A549 (cell line): ENCODE measurements at regions not wholly inside any gene's neighbourhood (a gene's known extent, or its start where the extent isn't known, plus 50 kb on each side); places are given as distances from the start of the nearest gene placed in this dataset.
A peak's percentile ranks its signal among the peaks of the same experiment; 100 is the strongest.

Experiments
- ATAC-seq, 2 experiments: fragments of 200-7000 bp in 1 of 2; fragments of >200 bp in 1 of 2; cut with Nextera tagmentation in 1 of 2; cut with Tn5 transposase in 1 of 2; 3 replicates each; pipeline versions ENCODE4 v1.8.0 to v1.9.1; 2018 to 2020; ENCODE audit warnings: mild to moderate bottlenecking in 1 of 2, moderate library complexity in 1 of 2
- CTCF ChIA-PET: fragments of 300-600 bp; sonication (Branson Sonifier 250); formaldehyde crosslinking; extraction: SDS; loops from one replicate; lab custom pipeline; 2021; ENCODE audit warnings: antibody characterized with exemption, inconsistent platforms; lab: Yijun Ruan, JAX
- POLR2A ChIA-PET: fragments of 350-600 bp; formaldehyde crosslinking; extraction: SDS; loops from one replicate; lab custom pipeline; 2021; ENCODE audit warnings: antibody characterized with exemption, inconsistent platforms; lab: Yijun Ruan, JAX
- DNase-seq, 2 experiments: peaks; one replicate each; pipeline versions ENCODE4 v3.0.0 to v3.0.0-alpha.2; 2011 to 2016; ENCODE audit warnings: low read depth in 1 of 2, low spot score in 1 of 2
- FAIRE-seq: peaks from 2 replicates; lab custom pipeline; 2011; peaks lifted over from hg19 to GRCh38; lab: Jason Lieb, UNC
- H3K27ac ChIP-seq, 2 experiments: fragments of >200 bp; sonication (Bioruptor Twin); formaldehyde crosslinking; 3 replicates each; pipeline ENCODE4 v1.5.1; 2016 to 2017
- H3K4me1 ChIP-seq: fragments of >200 bp; sonication (Bioruptor Twin); formaldehyde crosslinking; 3 replicates; pipeline ENCODE4 v1.6.1; 2016
- H3K4me2 ChIP-seq: fragments of >200 bp; sonication (Bioruptor Twin); formaldehyde crosslinking; 3 replicates; pipeline ENCODE4 v1.6.1; 2016
- H3K4me3 ChIP-seq: fragments of >200 bp; sonication (Bioruptor Twin); formaldehyde crosslinking; 3 replicates; pipeline ENCODE4 v1.5.1; 2016
- H3K9me3 ChIP-seq: fragments of >200 bp; sonication (Bioruptor Twin); formaldehyde crosslinking; 3 replicates; pipeline ENCODE4 v1.6.1; 2016
- CBX8 ChIP-seq: fragments of 200-600 bp; sonication (generic); IDR thresholded peaks from 2 replicates; pipeline ENCODE4 v1.6.1; 2016
- CEBPB ChIP-seq, 2 experiments: fragments of >200 bp in 1 of 2; sonication (Bioruptor Twin) in 1 of 2; formaldehyde crosslinking in 1 of 2; IDR thresholded peaks; 2 replicates each; pipeline ENCODE4 v1.6.1; 2012 to 2016
- CHD2 ChIP-seq: fragments of 150-350 bp; IDR thresholded peaks from 2 replicates; pipeline ENCODE4 v1.6.1; 2014; ENCODE audit warnings: low read length; ENCODE audit not compliant: partially characterized antibody
- CHD4 ChIP-seq: fragments of 200-600 bp; sonication (generic); IDR thresholded peaks from 2 replicates; pipeline ENCODE4 v1.6.1; 2016; ENCODE audit warnings: antibody characterized with exemption, mild to moderate bottlenecking, borderline replicate concordance
- FOSL2 ChIP-seq, 2 experiments: fragments of 450-650 bp in 1 of 2; fragments of >200 bp in 1 of 2; sonication (Bioruptor Twin) in 1 of 2; formaldehyde crosslinking; IDR thresholded peaks; 2 replicates each; pipeline versions ENCODE4 v1.5.0 to v1.6.1; 2016 to 2020; ENCODE audit warnings: mild to moderate bottlenecking in 1 of 2, moderate library complexity in 1 of 2
- FOXS1 ChIP-seq: fragments of 250-450 bp; sonication (Bioruptor Pico); IDR thresholded peaks from 2 replicates; pipeline ENCODE4 v1.5.0; 2020; ENCODE audit warnings: mild to moderate bottlenecking, moderate library complexity
- HEYL ChIP-seq: fragments of 250-450 bp; sonication (Bioruptor Pico); IDR thresholded peaks from 2 replicates; pipeline ENCODE4 v1.8.0; 2021; ENCODE audit warnings: mild to moderate bottlenecking, moderate library complexity
- HOXA7 ChIP-seq: fragments of 250-450 bp; sonication (Bioruptor Pico); IDR thresholded peaks from 2 replicates; pipeline ENCODE4 v1.5.0; 2020; ENCODE audit warnings: mild to moderate bottlenecking, moderate library complexity
- HOXB5 ChIP-seq: fragments of 250-450 bp; sonication (Bioruptor Pico); IDR thresholded peaks from 2 replicates; pipeline ENCODE4 v1.5.0; 2020; ENCODE audit warnings: mild to moderate bottlenecking, moderate library complexity
- JUNB ChIP-seq: fragments of >200 bp; sonication (Bioruptor Twin); formaldehyde crosslinking; IDR thresholded peaks from 2 replicates; pipeline ENCODE4 v1.6.1; 2016
- KDM1A ChIP-seq: fragments of 200-600 bp; sonication (generic); IDR thresholded peaks from 2 replicates; pipeline ENCODE4 v1.6.1; 2016; ENCODE audit warnings: low read depth, mild to moderate bottlenecking
- KDM5A ChIP-seq: fragments of 200-600 bp; sonication (generic); IDR thresholded peaks from 2 replicates; pipeline ENCODE4 v1.6.1; 2016; ENCODE audit warnings: antibody characterized with exemption, mild to moderate bottlenecking
- MAFK ChIP-seq: fragments of 450-650 bp; IDR thresholded peaks from 2 replicates; pipeline ENCODE4 v1.6.1; 2014; ENCODE audit not compliant: partially characterized antibody
- NFE2L2 ChIP-seq: fragments of 150-350 bp; conservative IDR thresholded peaks from 2 replicates; pipeline ENCODE4 v1.6.1; 2014; ENCODE audit warnings: low read length
- NPAS2 ChIP-seq: fragments of 250-450 bp; sonication (Bioruptor Pico); IDR thresholded peaks from 2 replicates; pipeline ENCODE4 v1.8.0; 2022; ENCODE audit warnings: mild to moderate bottlenecking, moderate library complexity, borderline replicate concordance
- RAD21 ChIP-seq, 2 experiments: fragments of >200 bp in 1 of 2; sonication (Bioruptor Twin) in 1 of 2; formaldehyde crosslinking in 1 of 2; IDR thresholded peaks in 1 of 2; conservative IDR thresholded peaks in 1 of 2; 2 replicates in 1 of 2; 3 replicates in 1 of 2; pipeline ENCODE4 v1.6.1; 2012 to 2018; ENCODE audit warnings: inconsistent platforms in 1 of 2
- RARB ChIP-seq: fragments of 250-450 bp; sonication (Bioruptor Pico); IDR thresholded peaks from 2 replicates; pipeline ENCODE4 v1.8.0; 2021; ENCODE audit warnings: mild to moderate bottlenecking, moderate library complexity
- RFX5 ChIP-seq: fragments of 450-650 bp; IDR thresholded peaks from 2 replicates; pipeline ENCODE4 v1.7.1; 2014; ENCODE audit warnings: antibody characterized with exemption, mild to moderate bottlenecking, moderate library complexity
- SMC3 ChIP-seq: fragments of >200 bp; sonication (Bioruptor Twin); formaldehyde crosslinking; IDR thresholded peaks from 3 replicates; pipeline ENCODE4 v1.6.1; 2018; ENCODE audit warnings: inconsistent platforms
- ZFP36 ChIP-seq: fragments of 450-650 bp; IDR thresholded peaks from 2 replicates; pipeline ENCODE4 v1.6.1; 2014; ENCODE audit warnings: borderline replicate concordance; ENCODE audit not compliant: partially characterized antibody
- ZSCAN20 ChIP-seq: fragments of 250-450 bp; sonication (Bioruptor Pico); IDR thresholded peaks from 2 replicates; pipeline ENCODE4 v1.8.0; 2022; ENCODE audit warnings: mild to moderate bottlenecking, moderate library complexity
- WGBS: methylation state at CpG from one replicate; pipeline ENCODE4 v1.1.6; 2017; ENCODE audit errors: missing lambda C conversion rate; 5-methylcytosine and 5-hydroxymethylcytosine counted together
- TF ChIP-seq, protein P1 (sequence below): fragments of >200 bp; sonication (Bioruptor Twin); formaldehyde crosslinking; IDR thresholded peaks from 3 replicates; pipeline ENCODE4 v1.5.1; 2016
- TF ChIP-seq, protein P2 (sequence below): IDR thresholded peaks from 2 replicates; pipeline ENCODE4 v1.6.1; 2012; ENCODE audit warnings: low read depth, borderline replicate concordance
- TF ChIP-seq, protein P3 (sequence below): fragments of 250-450 bp; sonication (Bioruptor Pico); IDR thresholded peaks from 2 replicates; pipeline ENCODE4 v1.5.0; 2021; ENCODE audit warnings: mild to moderate bottlenecking, moderate library complexity, borderline replicate concordance
- TF ChIP-seq, protein P4 (sequence below): IDR thresholded peaks from 2 replicates; pipeline ENCODE4 v1.6.1; 2012
- TF ChIP-seq, protein P5 (sequence below): fragments of 450-650 bp; IDR thresholded peaks from 2 replicates; pipeline ENCODE4 v1.6.1; 2014; ENCODE audit warnings: antibody characterized with exemption
- TF ChIP-seq, protein P6 (sequence below): fragments of 200-600 bp; sonication (generic); IDR thresholded peaks from 2 replicates; pipeline ENCODE4 v1.6.1; 2016; ENCODE audit warnings: antibody characterized with exemption, mild to moderate bottlenecking, moderate library complexity

DNA sequence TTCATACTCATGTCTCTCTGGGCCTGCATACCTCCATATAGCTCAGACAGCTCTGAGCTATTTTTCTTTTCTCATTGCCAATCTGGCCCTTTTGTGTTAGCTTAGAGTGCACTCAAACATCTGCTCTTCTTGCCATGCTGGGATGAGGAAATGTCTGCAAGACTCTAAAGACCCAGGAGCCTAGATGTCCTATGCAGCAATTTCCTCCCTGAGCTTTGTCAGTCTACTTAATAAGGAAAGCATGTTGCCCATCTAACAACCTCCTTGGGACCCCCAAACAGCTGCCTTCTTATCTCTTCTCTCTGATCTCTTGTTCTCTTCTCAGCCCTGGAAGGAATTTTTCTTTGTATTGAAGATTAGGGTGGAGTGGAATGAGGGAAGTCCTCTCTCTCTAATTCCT lies 69.2 kb downstream of the UCHL1 start:
- Histone ChIP-seq H3K4me3 (no peak overlapping the region), H3K4me1 (peaks cover 14% of the 10 kb centered on the region), H3K27ac (peak overlapping the region in 1 of 2 experiments; percentile 23; a peak in 1 of 6 replicates), H3K4me2 (no peak overlapping the region), H3K9me3 (peaks cover 11% of the 10 kb centered on the region; the same call in 1 of the 3 replicates)
- ATAC-seq (no peak), FAIRE-seq (no peak), DNase-seq (no peak)
- TF ChIP-seq HEYL (no peak), ZSCAN20 (CRISPR knock-in tag) (no peak), NPAS2 (CRISPR knock-in tag) (no peak), SMC3 (no peak), RARB (CRISPR knock-in tag) (no peak), RFX5 (no peak), FOXS1 (CRISPR knock-in tag) (no peak), KDM5A (no peak), HOXB5 (CRISPR knock-in tag) (no peak), FOSL2 (IDR thresholded peaks at IDR 0.05) (no peak), FOSL2 (CRISPR knock-in tag; IDR thresholded peaks at IDR 0.05) (no peak), HOXA7 (CRISPR knock-in tag) (no peak), CBX8 (no peak), RAD21 (conservative IDR thresholded peaks at IDR 0.05 in 1 of 2, IDR thresholded peaks at IDR 0.05 in 1 of 2) (no peak)
- TF ChIP-seq, protein P1, sequence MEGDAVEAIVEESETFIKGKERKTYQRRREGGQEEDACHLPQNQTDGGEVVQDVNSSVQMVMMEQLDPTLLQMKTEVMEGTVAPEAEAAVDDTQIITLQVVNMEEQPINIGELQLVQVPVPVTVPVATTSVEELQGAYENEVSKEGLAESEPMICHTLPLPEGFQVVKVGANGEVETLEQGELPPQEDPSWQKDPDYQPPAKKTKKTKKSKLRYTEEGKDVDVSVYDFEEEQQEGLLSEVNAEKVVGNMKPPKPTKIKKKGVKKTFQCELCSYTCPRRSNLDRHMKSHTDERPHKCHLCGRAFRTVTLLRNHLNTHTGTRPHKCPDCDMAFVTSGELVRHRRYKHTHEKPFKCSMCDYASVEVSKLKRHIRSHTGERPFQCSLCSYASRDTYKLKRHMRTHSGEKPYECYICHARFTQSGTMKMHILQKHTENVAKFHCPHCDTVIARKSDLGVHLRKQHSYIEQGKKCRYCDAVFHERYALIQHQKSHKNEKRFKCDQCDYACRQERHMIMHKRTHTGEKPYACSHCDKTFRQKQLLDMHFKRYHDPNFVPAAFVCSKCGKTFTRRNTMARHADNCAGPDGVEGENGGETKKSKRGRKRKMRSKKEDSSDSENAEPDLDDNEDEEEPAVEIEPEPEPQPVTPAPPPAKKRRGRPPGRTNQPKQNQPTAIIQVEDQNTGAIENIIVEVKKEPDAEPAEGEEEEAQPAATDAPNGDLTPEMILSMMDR, result no peak
- TF ChIP-seq, protein P2, sequence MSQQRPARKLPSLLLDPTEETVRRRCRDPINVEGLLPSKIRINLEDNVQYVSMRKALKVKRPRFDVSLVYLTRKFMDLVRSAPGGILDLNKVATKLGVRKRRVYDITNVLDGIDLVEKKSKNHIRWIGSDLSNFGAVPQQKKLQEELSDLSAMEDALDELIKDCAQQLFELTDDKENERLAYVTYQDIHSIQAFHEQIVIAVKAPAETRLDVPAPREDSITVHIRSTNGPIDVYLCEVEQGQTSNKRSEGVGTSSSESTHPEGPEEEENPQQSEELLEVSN, result no peak
- TF ChIP-seq, protein P3, sequence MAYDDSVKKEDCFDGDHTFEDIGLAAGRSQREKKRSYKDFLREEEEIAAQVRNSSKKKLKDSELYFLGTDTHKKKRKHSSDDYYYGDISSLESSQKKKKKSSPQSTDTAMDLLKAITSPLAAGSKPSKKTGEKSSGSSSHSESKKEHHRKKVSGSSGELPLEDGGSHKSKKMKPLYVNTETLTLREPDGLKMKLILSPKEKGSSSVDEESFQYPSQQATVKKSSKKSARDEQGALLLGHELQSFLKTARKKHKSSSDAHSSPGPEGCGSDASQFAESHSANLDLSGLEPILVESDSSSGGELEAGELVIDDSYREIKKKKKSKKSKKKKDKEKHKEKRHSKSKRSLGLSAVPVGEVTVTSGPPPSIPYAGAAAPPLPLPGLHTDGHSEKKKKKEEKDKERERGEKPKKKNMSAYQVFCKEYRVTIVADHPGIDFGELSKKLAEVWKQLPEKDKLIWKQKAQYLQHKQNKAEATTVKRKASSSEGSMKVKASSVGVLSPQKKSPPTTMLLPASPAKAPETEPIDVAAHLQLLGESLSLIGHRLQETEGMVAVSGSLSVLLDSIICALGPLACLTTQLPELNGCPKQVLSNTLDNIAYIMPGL, result no peak
- TF ChIP-seq, protein P4, sequence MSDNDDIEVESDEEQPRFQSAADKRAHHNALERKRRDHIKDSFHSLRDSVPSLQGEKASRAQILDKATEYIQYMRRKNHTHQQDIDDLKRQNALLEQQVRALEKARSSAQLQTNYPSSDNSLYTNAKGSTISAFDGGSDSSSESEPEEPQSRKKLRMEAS, result no peak
- TF ChIP-seq, protein P5, sequence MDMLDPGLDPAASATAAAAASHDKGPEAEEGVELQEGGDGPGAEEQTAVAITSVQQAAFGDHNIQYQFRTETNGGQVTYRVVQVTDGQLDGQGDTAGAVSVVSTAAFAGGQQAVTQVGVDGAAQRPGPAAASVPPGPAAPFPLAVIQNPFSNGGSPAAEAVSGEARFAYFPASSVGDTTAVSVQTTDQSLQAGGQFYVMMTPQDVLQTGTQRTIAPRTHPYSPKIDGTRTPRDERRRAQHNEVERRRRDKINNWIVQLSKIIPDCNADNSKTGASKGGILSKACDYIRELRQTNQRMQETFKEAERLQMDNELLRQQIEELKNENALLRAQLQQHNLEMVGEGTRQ, result no peak
- CTCF ChIA-PET, result interaction anchor here (0.6 kb wide), 1 partner anchor 74 kb away, joined by 4 read pairs; no protein-coding TSS in a partner anchor
- POLR2A ChIA-PET, result no interaction called here

DNA sequence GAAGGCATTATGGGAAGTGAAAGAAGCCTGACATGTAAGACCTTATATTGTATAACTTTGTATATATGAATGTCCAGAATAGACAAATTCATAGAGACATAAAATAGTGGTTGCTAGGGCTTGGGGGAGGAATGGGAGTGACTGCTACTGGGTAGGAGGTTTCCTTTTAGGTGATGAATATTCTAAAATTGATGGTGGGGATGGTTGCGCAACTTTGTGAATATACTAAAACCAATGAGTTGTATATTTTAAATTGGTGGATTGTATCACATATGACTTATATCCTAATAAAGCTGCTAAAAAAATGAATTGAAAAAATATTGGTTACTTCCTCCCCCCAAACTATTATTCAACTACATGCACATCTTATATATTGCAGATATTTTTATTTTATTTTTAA lies 70.0 kb downstream of the UCHL1 start:
- FAIRE-seq (no peak), DNase-seq (no peak), ATAC-seq (no peak)
- H3K27ac ChIP-seq, result no peak overlapping the region
- no peak overlapping the region for H3K4me3 ChIP-seq
- CTCF ChIA-PET, result no interaction called here
- 93% methylated on average over 1 of the region's 1 CpG for WGBS
- peaks cover 5% of the 10 kb centered on the region; the same call in 1 of the 3 replicates for H3K9me3 ChIP-seq
- POLR2A ChIA-PET, result no interaction called here
- no peak for TF ChIP-seq JUNB
- peak; percentile 82 to 85; a peak in 3 of 4 replicates for TF ChIP-seq CEBPB (IDR thresholded peaks at IDR 0.05)
- H3K4me1 ChIP-seq, result peaks cover 21% of the 10 kb centered on the region
- H3K4me2 ChIP-seq, result no peak overlapping the region

DNA sequence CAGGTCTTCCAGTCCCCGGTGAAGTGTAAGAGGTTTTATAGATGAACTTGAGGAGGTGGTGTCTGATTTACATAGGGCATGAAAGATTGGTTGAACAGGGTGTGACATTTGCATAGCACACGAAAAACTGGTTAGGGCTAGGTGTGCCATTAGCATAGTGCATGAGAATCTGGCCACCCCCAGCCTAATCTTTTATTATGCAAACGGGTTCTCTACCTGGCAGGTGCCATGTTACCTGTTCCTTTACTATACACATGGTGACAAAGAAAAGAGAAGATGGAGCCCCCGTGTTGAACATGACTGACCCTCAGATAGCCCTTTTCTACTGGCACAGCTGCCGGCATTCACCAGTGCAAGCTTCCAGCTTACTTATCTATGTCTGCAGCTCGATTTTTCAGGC lies 71.0 kb downstream of the UCHL1 start:
- FAIRE-seq (no peak), ATAC-seq (no peak), DNase-seq (no peak)
- WGBS, result 64% methylated on average over 6 of the region's 6 CpGs
- Histone ChIP-seq H3K4me1 (peaks cover 23% of the 10 kb centered on the region), H3K9me3 (no peaks in the 10 kb centered on the region), H3K27ac (no peak overlapping the region), H3K4me2 (no peak overlapping the region), H3K4me3 (no peak overlapping the region)
- POLR2A ChIA-PET, result no interaction called here
- CTCF ChIA-PET, result no interaction called here
- TF ChIP-seq RFX5 (no peak), NFE2L2 (no peak), MAFK (no peak), CHD2 (no peak), CHD4 (no peak), NPAS2 (CRISPR knock-in tag) (no peak), HOXB5 (CRISPR knock-in tag) (no peak), KDM1A (no peak), ZFP36 (no peak), HEYL (no peak)
- TF ChIP-seq, protein P6, sequence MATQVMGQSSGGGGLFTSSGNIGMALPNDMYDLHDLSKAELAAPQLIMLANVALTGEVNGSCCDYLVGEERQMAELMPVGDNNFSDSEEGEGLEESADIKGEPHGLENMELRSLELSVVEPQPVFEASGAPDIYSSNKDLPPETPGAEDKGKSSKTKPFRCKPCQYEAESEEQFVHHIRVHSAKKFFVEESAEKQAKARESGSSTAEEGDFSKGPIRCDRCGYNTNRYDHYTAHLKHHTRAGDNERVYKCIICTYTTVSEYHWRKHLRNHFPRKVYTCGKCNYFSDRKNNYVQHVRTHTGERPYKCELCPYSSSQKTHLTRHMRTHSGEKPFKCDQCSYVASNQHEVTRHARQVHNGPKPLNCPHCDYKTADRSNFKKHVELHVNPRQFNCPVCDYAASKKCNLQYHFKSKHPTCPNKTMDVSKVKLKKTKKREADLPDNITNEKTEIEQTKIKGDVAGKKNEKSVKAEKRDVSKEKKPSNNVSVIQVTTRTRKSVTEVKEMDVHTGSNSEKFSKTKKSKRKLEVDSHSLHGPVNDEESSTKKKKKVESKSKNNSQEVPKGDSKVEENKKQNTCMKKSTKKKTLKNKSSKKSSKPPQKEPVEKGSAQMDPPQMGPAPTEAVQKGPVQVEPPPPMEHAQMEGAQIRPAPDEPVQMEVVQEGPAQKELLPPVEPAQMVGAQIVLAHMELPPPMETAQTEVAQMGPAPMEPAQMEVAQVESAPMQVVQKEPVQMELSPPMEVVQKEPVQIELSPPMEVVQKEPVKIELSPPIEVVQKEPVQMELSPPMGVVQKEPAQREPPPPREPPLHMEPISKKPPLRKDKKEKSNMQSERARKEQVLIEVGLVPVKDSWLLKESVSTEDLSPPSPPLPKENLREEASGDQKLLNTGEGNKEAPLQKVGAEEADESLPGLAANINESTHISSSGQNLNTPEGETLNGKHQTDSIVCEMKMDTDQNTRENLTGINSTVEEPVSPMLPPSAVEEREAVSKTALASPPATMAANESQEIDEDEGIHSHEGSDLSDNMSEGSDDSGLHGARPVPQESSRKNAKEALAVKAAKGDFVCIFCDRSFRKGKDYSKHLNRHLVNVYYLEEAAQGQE, result no peak
